ENCODE measurements at regions not wholly inside any gene's neighbourhood (a gene's known extent, or its start where the extent isn't known, plus 50 kb on each side); places are given as distances from the start of the nearest gene placed in this dataset.

DNA sequence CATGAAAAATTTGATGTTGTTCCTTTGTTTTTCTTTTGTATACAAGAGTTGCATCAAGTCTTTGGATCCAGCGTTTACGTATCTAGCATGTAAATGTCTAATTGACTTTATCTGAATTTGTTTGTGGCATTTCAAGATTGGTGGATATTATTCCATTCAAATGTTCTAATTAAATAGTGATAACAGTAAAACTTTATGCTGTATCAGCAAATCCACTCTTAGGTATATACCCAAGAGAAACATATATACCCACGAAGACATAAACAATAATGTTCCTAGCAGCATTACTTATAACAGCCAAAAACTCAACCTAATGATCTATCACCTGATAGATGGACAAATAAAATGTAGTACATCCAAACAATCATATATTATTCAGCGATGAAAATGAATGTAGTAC lies 579.4 kb upstream of the LRATD1 start:
- Histone ChIP-seq H3K27me3 (replicated peaks; ENCODE audit: insufficient read depth, low read length) (no peaks in the 10 kb centered on the region), H3K9me3 (replicated peaks; ENCODE audit: insufficient read depth, low read length) (no peaks in the 10 kb centered on the region), H2AFZ (ENCODE audit: low read length) (no peak overlapping the region), H3K36me3 (replicated peaks; ENCODE audit: insufficient read depth, low read length) (no peaks in the 10 kb centered on the region), H3K4me3 (ENCODE audit: low read length) (no peak overlapping the region), H4K20me1 (ENCODE audit: insufficient read depth, low read length) (no peaks in the 10 kb centered on the region), H3K27ac (ENCODE audit: low read length) (no peak overlapping the region), H3K9ac (ENCODE audit: low read length) (no peak overlapping the region), H3K9me2 (replicated peaks; ENCODE audit: insufficient read depth, low read length) (no peaks in the 10 kb centered on the region), H3K79me2 (ENCODE audit: low read length) (no peaks in the 10 kb centered on the region), H3F3A (ENCODE audit: insufficient read depth, low read length) (no peaks in the 10 kb centered on the region), H3K4me1 (ENCODE audit: low read length) (no peaks in the 10 kb centered on the region), H3K4me2 (ENCODE audit: low read depth, low read length) (no peak overlapping the region)
- DNase-seq, result no peak
- no peak for TF ChIP-seq EZH2phosphoT487 (IDR thresholded peaks at IDR 0.05; ENCODE audit: low read length)

DNA sequence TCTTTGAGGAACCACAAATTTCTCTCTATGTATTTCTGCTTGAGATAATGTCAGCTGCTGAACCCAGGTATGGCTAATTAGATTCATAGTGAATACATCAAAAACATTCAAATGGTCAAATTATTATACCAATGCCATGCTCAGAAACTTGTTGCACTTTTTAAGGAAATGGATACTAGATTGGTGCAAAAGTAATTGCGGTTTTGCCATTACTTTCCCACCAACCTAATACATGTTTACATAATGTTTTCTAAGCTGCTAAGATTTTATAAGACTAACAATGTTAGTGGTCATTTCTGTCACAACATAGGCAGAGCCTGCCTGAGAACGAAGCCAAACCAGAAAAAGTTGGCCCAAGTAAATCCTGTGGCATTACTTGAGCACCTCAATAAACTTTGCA lies 568.2 kb upstream of the LRATD1 start:
- Histone ChIP-seq H3K4me2 (ENCODE audit: low read depth, low read length) (no peak overlapping the region), H3K9ac (ENCODE audit: low read length) (no peak overlapping the region), H3K4me1 (ENCODE audit: low read length) (no peaks in the 10 kb centered on the region), H3K9me2 (replicated peaks; ENCODE audit: insufficient read depth, low read length) (no peaks in the 10 kb centered on the region), H3K27me3 (replicated peaks; ENCODE audit: insufficient read depth, low read length) (no peaks in the 10 kb centered on the region), H3F3A (ENCODE audit: insufficient read depth, low read length) (no peaks in the 10 kb centered on the region), H3K4me3 (ENCODE audit: low read length) (no peak overlapping the region), H3K36me3 (replicated peaks; ENCODE audit: insufficient read depth, low read length) (no peaks in the 10 kb centered on the region), H3K79me2 (ENCODE audit: low read length) (no peaks in the 10 kb centered on the region), H3K9me3 (replicated peaks; ENCODE audit: insufficient read depth, low read length) (no peaks in the 10 kb centered on the region), H3K27ac (ENCODE audit: low read length) (no peak overlapping the region), H2AFZ (ENCODE audit: low read length) (no peak overlapping the region), H4K20me1 (ENCODE audit: insufficient read depth, low read length) (no peaks in the 10 kb centered on the region)
- TF ChIP-seq EZH2phosphoT487 (IDR thresholded peaks at IDR 0.05; ENCODE audit: low read length) (no peak), EZH2 (optimal IDR thresholded peaks at IDR 0.05; ENCODE audit: low read depth, low read length) (no peak)
- TF ChIP-seq, protein P1, sequence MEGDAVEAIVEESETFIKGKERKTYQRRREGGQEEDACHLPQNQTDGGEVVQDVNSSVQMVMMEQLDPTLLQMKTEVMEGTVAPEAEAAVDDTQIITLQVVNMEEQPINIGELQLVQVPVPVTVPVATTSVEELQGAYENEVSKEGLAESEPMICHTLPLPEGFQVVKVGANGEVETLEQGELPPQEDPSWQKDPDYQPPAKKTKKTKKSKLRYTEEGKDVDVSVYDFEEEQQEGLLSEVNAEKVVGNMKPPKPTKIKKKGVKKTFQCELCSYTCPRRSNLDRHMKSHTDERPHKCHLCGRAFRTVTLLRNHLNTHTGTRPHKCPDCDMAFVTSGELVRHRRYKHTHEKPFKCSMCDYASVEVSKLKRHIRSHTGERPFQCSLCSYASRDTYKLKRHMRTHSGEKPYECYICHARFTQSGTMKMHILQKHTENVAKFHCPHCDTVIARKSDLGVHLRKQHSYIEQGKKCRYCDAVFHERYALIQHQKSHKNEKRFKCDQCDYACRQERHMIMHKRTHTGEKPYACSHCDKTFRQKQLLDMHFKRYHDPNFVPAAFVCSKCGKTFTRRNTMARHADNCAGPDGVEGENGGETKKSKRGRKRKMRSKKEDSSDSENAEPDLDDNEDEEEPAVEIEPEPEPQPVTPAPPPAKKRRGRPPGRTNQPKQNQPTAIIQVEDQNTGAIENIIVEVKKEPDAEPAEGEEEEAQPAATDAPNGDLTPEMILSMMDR (IDR thresholded peaks at IDR 0.05; ENCODE audit: low read length), result no peak
- DNase-seq, result no peak

DNA sequence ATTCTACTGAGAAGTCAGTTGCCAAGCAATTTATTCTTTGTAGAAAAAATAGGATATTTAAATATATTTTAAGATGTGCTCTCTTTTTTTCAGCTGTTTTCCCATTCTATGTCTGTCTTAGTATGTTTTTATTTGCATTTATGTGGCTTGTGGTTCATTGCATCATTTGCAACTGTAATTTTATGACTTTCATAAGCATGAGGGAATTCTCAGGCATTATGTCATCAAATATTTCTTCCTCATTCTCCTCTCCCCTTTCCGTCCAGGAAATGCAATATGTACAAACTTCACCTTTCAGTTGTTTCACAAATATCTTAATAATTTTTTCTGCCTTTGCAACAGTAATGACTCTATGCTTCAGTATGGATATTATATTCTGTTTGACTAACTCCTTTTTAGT lies 560.2 kb upstream of the LRATD1 start:
- H3K79me2 ChIP-seq (ENCODE audit: low read length), result no peaks in the 10 kb centered on the region
- TF ChIP-seq, protein P1 (IDR thresholded peaks at IDR 0.05; ENCODE audit: low read length), result no peak
- TF ChIP-seq EZH2phosphoT487 (IDR thresholded peaks at IDR 0.05; ENCODE audit: low read length), result no peak
- TF ChIP-seq EZH2 (optimal IDR thresholded peaks at IDR 0.05; ENCODE audit: low read depth, low read length), result no peak

DNA sequence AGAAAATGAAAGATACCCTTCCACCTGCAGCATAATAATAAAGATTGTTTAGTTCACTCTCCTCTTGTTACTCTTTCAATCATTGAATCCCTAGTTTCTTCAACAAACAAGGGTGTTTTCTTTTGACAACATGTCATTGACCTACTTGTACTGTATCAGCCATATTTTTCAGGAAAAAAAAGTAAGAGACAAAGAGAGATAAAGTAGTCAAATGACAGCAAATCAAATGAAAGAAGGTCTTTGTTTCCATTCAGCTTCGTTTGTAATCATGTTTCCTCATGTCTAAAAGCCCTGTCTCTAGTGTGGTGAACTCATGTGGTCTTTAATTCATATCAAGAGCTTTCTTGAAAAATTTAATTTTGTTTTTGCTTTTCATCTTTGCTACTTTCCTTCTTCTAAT lies 557.8 kb upstream of the LRATD1 start:
- Histone ChIP-seq H3K36me3 (replicated peaks; ENCODE audit: insufficient read depth, low read length) (no peaks in the 10 kb centered on the region), H2AFZ (ENCODE audit: low read length) (no peak overlapping the region), H3K9ac (ENCODE audit: low read length) (no peak overlapping the region), H3K27me3 (replicated peaks; ENCODE audit: insufficient read depth, low read length) (no peaks in the 10 kb centered on the region), H3K4me2 (ENCODE audit: low read depth, low read length) (no peak overlapping the region), H3K4me1 (ENCODE audit: low read length) (no peaks in the 10 kb centered on the region), H3K9me3 (replicated peaks; ENCODE audit: insufficient read depth, low read length) (no peaks in the 10 kb centered on the region), H3K9me2 (replicated peaks; ENCODE audit: insufficient read depth, low read length) (no peaks in the 10 kb centered on the region), H3K79me2 (ENCODE audit: low read length) (no peaks in the 10 kb centered on the region), H3K4me3 (ENCODE audit: low read length) (no peak overlapping the region), H3K27ac (ENCODE audit: low read length) (no peak overlapping the region), H3F3A (ENCODE audit: insufficient read depth, low read length) (no peaks in the 10 kb centered on the region), H4K20me1 (ENCODE audit: insufficient read depth, low read length) (no peaks in the 10 kb centered on the region)
- no peak for DNase-seq
- TF ChIP-seq EZH2phosphoT487 (IDR thresholded peaks at IDR 0.05; ENCODE audit: low read length), result no peak
- TF ChIP-seq, protein P1 (IDR thresholded peaks at IDR 0.05; ENCODE audit: low read length), result no peak
- TF ChIP-seq EZH2 (optimal IDR thresholded peaks at IDR 0.05; ENCODE audit: low read depth, low read length), result no peak

More for the DNA sequence above, 560.2 kb upstream of the LRATD1 start:
- DNase-seq, result no peak
- Histone ChIP-seq H3K9ac (ENCODE audit: low read length) (no peak overlapping the region), H3K9me3 (replicated peaks; ENCODE audit: insufficient read depth, low read length) (no peaks in the 10 kb centered on the region), H3F3A (ENCODE audit: insufficient read depth, low read length) (no peaks in the 10 kb centered on the region), H3K4me1 (ENCODE audit: low read length) (no peaks in the 10 kb centered on the region), H3K9me2 (replicated peaks; ENCODE audit: insufficient read depth, low read length) (no peaks in the 10 kb centered on the region), H4K20me1 (ENCODE audit: insufficient read depth, low read length) (no peaks in the 10 kb centered on the region), H3K4me2 (ENCODE audit: low read depth, low read length) (no peak overlapping the region), H3K27ac (ENCODE audit: low read length) (no peak overlapping the region), H3K27me3 (replicated peaks; ENCODE audit: insufficient read depth, low read length) (no peaks in the 10 kb centered on the region), H2AFZ (ENCODE audit: low read length) (no peak overlapping the region), H3K4me3 (ENCODE audit: low read length) (no peak overlapping the region), H3K36me3 (replicated peaks; ENCODE audit: insufficient read depth, low read length) (no peaks in the 10 kb centered on the region)
